ENCODE measurements at regions not wholly inside any gene's neighbourhood (a gene's known extent, or its start where the extent isn't known, plus 50 kb on each side); places are given as distances from the start of the nearest gene placed in this dataset.

- Histone ChIP-seq H3K9me3 (ENCODE audit: control insufficient read depth, insufficient read depth, low read depth, low read length) (no peaks in the 10 kb centered on the region), H3K36me3 (ENCODE audit: control insufficient read depth in 2 of 2, insufficient read depth in 1 of 2, low read length in 2 of 2) (no peaks in the 10 kb centered on the region), H3K27ac (ENCODE audit: extremely low read depth, low read depth, low read length) (no peak overlapping the region), H3K4me3 (ENCODE audit: low read depth, low read length) (no peak overlapping the region), H3K4me1 (ENCODE audit: control insufficient read depth, insufficient read depth, low read length) (no peaks in the 10 kb centered on the region)
- ChIA-PET POLR2A (no interaction called here), CTCF (no interaction called here)
- TF ChIP-seq ZBTB26 (tag by site-specific recombination; optimal IDR thresholded peaks at IDR 0.05) (no peak), ZNF843 (tag by site-specific recombination; IDR thresholded peaks at IDR 0.05) (no peak), ZFHX2 (tag by site-specific recombination; conservative IDR thresholded peaks at IDR 0.05) (no peak), YY2 (tag by site-specific recombination; IDR thresholded peaks at IDR 0.05) (no peak), ZNF155 (tag by site-specific recombination; IDR thresholded peaks at IDR 0.05) (no peak), CTCF (tag by site-specific recombination; IDR thresholded peaks at IDR 0.05) (no peak), ZNF596 (tag by site-specific recombination; IDR thresholded peaks at IDR 0.05) (no peak), ZNF202 (tag by site-specific recombination; IDR thresholded peaks at IDR 0.05; ENCODE audit: borderline replicate concordance) (no peak), ELK4 (IDR thresholded peaks at IDR 0.05; ENCODE audit: borderline replicate concordance, low read depth, low read length) (no peak), ZBTB21 (tag by site-specific recombination; IDR thresholded peaks at IDR 0.05) (no peak), IKZF3 (tag by site-specific recombination; IDR thresholded peaks at IDR 0.05) (no peak), MYNN (tag by site-specific recombination; IDR thresholded peaks at IDR 0.05; ENCODE audit: borderline replicate concordance) (no peak), ZNF530 (tag by site-specific recombination; IDR thresholded peaks at IDR 0.05; ENCODE audit: low read depth) (no peak), ZNF658 (tag by site-specific recombination; IDR thresholded peaks at IDR 0.05) (no peak)
Measured at GRCh38 chr13:34255711-34256110, 437.8 kb downstream of the RFC3 start.

DNA sequence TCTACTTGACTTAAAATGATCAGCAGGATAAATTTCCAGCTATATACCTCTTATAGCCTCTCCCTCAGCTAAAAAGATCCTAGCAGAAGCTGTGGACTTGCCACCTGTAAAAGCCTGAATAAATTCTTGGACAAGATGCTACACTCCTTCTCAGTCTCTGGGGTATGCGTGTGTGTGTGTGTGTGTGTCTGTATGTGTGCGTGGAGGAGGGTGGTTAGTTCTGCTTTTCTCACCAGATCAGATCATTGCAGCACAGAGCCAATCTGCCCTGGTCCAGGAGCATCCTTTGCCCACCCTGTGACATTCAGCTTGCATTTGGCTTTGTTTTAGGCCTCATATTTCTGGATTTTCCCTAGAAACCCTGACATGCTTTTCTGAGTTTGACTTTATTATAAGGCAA lies 438.3 kb downstream of the RFC3 start:
- CTCF ChIA-PET: no interaction called here

More for the DNA sequence above, 438.3 kb downstream of the RFC3 start:
- Histone ChIP-seq H3K27ac (ENCODE audit: extremely low read depth, low read depth, low read length) (no peak overlapping the region), H3K36me3 (ENCODE audit: control insufficient read depth in 2 of 2, insufficient read depth in 1 of 2, low read length in 2 of 2) (no peaks in the 10 kb centered on the region), H3K9me3 (ENCODE audit: control insufficient read depth, insufficient read depth, low read depth, low read length) (no peaks in the 10 kb centered on the region), H3K4me3 (ENCODE audit: low read depth, low read length) (no peak overlapping the region), H3K4me1 (ENCODE audit: control insufficient read depth, insufficient read depth, low read length) (no peaks in the 10 kb centered on the region)
- TF ChIP-seq, protein P1, sequence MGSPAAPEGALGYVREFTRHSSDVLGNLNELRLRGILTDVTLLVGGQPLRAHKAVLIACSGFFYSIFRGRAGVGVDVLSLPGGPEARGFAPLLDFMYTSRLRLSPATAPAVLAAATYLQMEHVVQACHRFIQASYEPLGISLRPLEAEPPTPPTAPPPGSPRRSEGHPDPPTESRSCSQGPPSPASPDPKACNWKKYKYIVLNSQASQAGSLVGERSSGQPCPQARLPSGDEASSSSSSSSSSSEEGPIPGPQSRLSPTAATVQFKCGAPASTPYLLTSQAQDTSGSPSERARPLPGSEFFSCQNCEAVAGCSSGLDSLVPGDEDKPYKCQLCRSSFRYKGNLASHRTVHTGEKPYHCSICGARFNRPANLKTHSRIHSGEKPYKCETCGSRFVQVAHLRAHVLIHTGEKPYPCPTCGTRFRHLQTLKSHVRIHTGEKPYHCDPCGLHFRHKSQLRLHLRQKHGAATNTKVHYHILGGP (tag by site-specific recombination; IDR thresholded peaks at IDR 0.05): no peak
- TF ChIP-seq ZBTB20 (tag by site-specific recombination; IDR thresholded peaks at IDR 0.05) (no peak), ZNF132 (tag by site-specific recombination; IDR thresholded peaks at IDR 0.05; ENCODE audit: borderline replicate concordance) (no peak), RBAK (tag by site-specific recombination; IDR thresholded peaks at IDR 0.05) (no peak), ZNF660 (tag by site-specific recombination; IDR thresholded peaks at IDR 0.05) (no peak), ZNF138 (tag by site-specific recombination; IDR thresholded peaks at IDR 0.05; ENCODE audit: borderline replicate concordance) (no peak), ELK4 (IDR thresholded peaks at IDR 0.05; ENCODE audit: borderline replicate concordance, low read depth, low read length) (no peak), ZBTB48 (tag by site-specific recombination; IDR thresholded peaks at IDR 0.05) (no peak), ZSCAN30 (tag by site-specific recombination; IDR thresholded peaks at IDR 0.05) (no peak), SP3 (tag by site-specific recombination; IDR thresholded peaks at IDR 0.05) (no peak)
- POLR2A ChIA-PET: no interaction called here
